KMS-11 (cell line): ENCODE measurements at regions not wholly inside any gene's neighbourhood (a gene's known extent, or its start where the extent isn't known, plus 50 kb on each side); places are given as distances from the start of the nearest gene placed in this dataset.

Experiments used
- H2AFZ ChIP-seq: fragments of 200-600 bp; sonication (generic); 2 replicates; pipeline ENCODE4 v1.6.1; 2016; ENCODE audit warnings: antibody characterized with exemption, mixed run types, low read depth
- H3K27ac ChIP-seq: fragments of 200-600 bp; sonication (generic); 2 replicates; pipeline ENCODE4 v1.6.1; 2016; ENCODE audit warnings: mild to moderate bottlenecking, mixed run types
- H3K27me3 ChIP-seq: fragments of 200-600 bp; sonication (generic); 2 replicates; pipeline ENCODE4 v1.6.1; 2017; ENCODE audit warnings: mild to moderate bottlenecking, low read depth, mixed run types, moderate library complexity; ENCODE audit not compliant: insufficient read depth
- H3K36me3 ChIP-seq: fragments of 200-600 bp; sonication (generic); 2 replicates; pipeline ENCODE4 v1.6.1; 2017; ENCODE audit warnings: mild to moderate bottlenecking, mixed run types; ENCODE audit not compliant: insufficient read depth
- H3K4me1 ChIP-seq: fragments of 200-600 bp; sonication (generic); 2 replicates; pipeline ENCODE4 v1.6.1; 2016; ENCODE audit warnings: mild to moderate bottlenecking, low read depth, mixed run types; ENCODE audit not compliant: poor library complexity, severe bottlenecking
- H3K4me2 ChIP-seq: fragments of 200-600 bp; sonication (generic); 2 replicates; pipeline ENCODE4 v1.7.0; 2016; ENCODE audit warnings: mild to moderate bottlenecking, mixed run types
- H3K4me3 ChIP-seq: fragments of 200-600 bp; sonication (generic); IDR thresholded peaks from 2 replicates; pipeline ENCODE4 v1.6.1; 2017; ENCODE audit warnings: low read depth, low read length, mixed read lengths; ENCODE audit not compliant: insufficient read depth
- H3K79me2 ChIP-seq: fragments of 200-600 bp; sonication (generic); 2 replicates; pipeline ENCODE4 v1.6.1; 2016; ENCODE audit warnings: low read depth, mixed run types; ENCODE audit not compliant: insufficient read depth
- H3K9ac ChIP-seq: fragments of 200-600 bp; sonication (generic); 2 replicates; pipeline ENCODE4 v1.6.1; 2016; ENCODE audit warnings: mild to moderate bottlenecking, mixed run types
- H4K20me1 ChIP-seq: fragments of 200-600 bp; sonication (generic); 2 replicates; pipeline ENCODE4 v1.6.1; 2016; ENCODE audit warnings: mild to moderate bottlenecking, mixed run types; ENCODE audit not compliant: insufficient read depth
- TF ChIP-seq, protein P1 (sequence below): fragments of 200-600 bp; sonication (generic); conservative IDR thresholded peaks from 2 replicates; pipeline ENCODE4 v1.6.1; 2017; ENCODE audit warnings: low read depth, mild to moderate bottlenecking, antibody characterized with exemption, low read length, moderate library complexity, mixed read lengths

- Histone ChIP-seq H2AFZ (no peak overlapping the region), H3K4me3 (no peak overlapping the region), H3K4me2 (no peak overlapping the region), H4K20me1 (no peaks in the 10 kb centered on the region), H3K4me1 (no peaks in the 10 kb centered on the region), H3K79me2 (no peaks in the 10 kb centered on the region), H3K27ac (no peak overlapping the region), H3K36me3 (no peaks in the 10 kb centered on the region), H3K27me3 (no peaks in the 10 kb centered on the region), H3K9ac (no peak overlapping the region)
- TF ChIP-seq, protein P1, sequence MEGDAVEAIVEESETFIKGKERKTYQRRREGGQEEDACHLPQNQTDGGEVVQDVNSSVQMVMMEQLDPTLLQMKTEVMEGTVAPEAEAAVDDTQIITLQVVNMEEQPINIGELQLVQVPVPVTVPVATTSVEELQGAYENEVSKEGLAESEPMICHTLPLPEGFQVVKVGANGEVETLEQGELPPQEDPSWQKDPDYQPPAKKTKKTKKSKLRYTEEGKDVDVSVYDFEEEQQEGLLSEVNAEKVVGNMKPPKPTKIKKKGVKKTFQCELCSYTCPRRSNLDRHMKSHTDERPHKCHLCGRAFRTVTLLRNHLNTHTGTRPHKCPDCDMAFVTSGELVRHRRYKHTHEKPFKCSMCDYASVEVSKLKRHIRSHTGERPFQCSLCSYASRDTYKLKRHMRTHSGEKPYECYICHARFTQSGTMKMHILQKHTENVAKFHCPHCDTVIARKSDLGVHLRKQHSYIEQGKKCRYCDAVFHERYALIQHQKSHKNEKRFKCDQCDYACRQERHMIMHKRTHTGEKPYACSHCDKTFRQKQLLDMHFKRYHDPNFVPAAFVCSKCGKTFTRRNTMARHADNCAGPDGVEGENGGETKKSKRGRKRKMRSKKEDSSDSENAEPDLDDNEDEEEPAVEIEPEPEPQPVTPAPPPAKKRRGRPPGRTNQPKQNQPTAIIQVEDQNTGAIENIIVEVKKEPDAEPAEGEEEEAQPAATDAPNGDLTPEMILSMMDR: no peak
These were observed 301.6 kb downstream of the NR2F1-AS1 start for GRCh38 chr5:93279296-93279963.

- Histone ChIP-seq H3K9ac (no peak overlapping the region), H2AFZ (no peak overlapping the region), H3K27ac (no peak overlapping the region), H3K27me3 (no peaks in the 10 kb centered on the region), H4K20me1 (no peaks in the 10 kb centered on the region), H3K79me2 (no peaks in the 10 kb centered on the region), H3K4me3 (no peak overlapping the region), H3K36me3 (no peaks in the 10 kb centered on the region), H3K4me2 (no peak overlapping the region), H3K4me1 (no peaks in the 10 kb centered on the region)
- TF ChIP-seq, protein P1: no peak
These were observed 302.1 kb downstream of the NR2F1-AS1 start for GRCh38 chr5:93278896-93279295.

DNA sequence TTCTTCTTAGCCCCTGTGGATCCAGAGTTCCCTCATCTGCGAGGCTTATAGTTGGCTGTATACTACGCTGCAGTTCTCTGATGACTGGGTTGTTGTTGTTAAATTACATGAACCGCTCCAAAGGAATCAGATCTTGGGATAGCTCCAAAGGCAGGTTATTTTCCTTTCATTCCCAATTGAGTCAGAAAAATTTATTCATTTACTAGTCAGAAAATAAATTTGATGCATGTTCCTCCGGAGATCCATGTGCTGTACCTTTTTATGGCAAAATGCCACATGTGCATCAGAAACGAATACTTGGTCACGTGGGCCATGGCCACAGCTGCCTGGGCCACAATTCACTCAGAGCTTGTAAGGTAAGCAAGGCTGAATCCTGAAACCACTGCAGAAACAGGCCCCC is 304.0 kb downstream of the NR2F1-AS1 start:
- TF ChIP-seq, protein P1: no peak
- no peaks in the 10 kb centered on the region for H3K4me1 ChIP-seq
- no peaks in the 10 kb centered on the region for H3K36me3 ChIP-seq
- H3K9ac ChIP-seq: no peak overlapping the region
- H3K27ac ChIP-seq: no peak overlapping the region
- H3K4me3 ChIP-seq: no peak overlapping the region
- H2AFZ ChIP-seq: no peak overlapping the region
- no peaks in the 10 kb centered on the region for H3K27me3 ChIP-seq
- H4K20me1 ChIP-seq: no peaks in the 10 kb centered on the region
- H3K4me2 ChIP-seq: no peak overlapping the region
- H3K79me2 ChIP-seq: no peaks in the 10 kb centered on the region

- Histone ChIP-seq H3K27me3 (no peaks in the 10 kb centered on the region), H2AFZ (no peak overlapping the region), H3K27ac (no peak overlapping the region), H3K4me1 (no peaks in the 10 kb centered on the region), H3K4me3 (no peak overlapping the region), H3K9ac (no peak overlapping the region), H3K79me2 (no peaks in the 10 kb centered on the region), H4K20me1 (no peaks in the 10 kb centered on the region), H3K4me2 (no peak overlapping the region), H3K36me3 (no peaks in the 10 kb centered on the region)
- TF ChIP-seq, protein P1: no peak
These were observed 305.6 kb downstream of the NR2F1-AS1 start for GRCh38 chr5:93275376-93275775.
